ENCODE measurements at regions not wholly inside any gene's neighbourhood (a gene's known extent, or its start where the extent isn't known, plus 50 kb on each side); places are given as distances from the start of the nearest gene placed in this dataset.

DNA sequence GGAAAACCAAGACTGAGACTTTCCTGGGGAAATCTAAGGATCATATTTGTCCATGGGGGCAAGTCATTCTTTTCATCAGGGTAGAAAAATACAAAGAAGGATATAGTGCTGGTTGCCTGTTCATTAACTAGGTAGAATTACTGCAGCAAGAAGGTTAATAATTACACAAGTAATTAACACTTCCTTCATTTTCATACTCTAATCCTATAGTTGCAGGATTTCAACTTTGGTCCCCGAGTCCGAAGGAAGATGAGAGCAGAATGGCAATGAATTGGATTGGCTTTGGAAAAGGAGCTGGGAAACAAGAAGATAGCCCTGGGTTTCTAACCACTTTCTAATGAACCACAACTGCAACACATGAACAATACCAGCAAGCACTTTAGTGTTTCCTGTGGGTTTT lies 199.2 kb upstream of the ESRRG start:
- H3K4me1 ChIP-seq, result no peaks in the 10 kb centered on the region
- TF ChIP-seq, protein P1, sequence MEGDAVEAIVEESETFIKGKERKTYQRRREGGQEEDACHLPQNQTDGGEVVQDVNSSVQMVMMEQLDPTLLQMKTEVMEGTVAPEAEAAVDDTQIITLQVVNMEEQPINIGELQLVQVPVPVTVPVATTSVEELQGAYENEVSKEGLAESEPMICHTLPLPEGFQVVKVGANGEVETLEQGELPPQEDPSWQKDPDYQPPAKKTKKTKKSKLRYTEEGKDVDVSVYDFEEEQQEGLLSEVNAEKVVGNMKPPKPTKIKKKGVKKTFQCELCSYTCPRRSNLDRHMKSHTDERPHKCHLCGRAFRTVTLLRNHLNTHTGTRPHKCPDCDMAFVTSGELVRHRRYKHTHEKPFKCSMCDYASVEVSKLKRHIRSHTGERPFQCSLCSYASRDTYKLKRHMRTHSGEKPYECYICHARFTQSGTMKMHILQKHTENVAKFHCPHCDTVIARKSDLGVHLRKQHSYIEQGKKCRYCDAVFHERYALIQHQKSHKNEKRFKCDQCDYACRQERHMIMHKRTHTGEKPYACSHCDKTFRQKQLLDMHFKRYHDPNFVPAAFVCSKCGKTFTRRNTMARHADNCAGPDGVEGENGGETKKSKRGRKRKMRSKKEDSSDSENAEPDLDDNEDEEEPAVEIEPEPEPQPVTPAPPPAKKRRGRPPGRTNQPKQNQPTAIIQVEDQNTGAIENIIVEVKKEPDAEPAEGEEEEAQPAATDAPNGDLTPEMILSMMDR (IDR thresholded peaks at IDR 0.05), result no peak
- no peak for TF ChIP-seq EP300 (IDR thresholded peaks at IDR 0.05)
- TF ChIP-seq POLR2A (IDR thresholded peaks at IDR 0.05; ENCODE audit: low read depth), result no peak
- TF ChIP-seq POLR2AphosphoS5 (IDR thresholded peaks at IDR 0.05), result no peak
- no peaks in the 10 kb centered on the region for H3K9me3 ChIP-seq
- no peaks in the 10 kb centered on the region for H3K36me3 ChIP-seq
- intact Hi-C loops (cut with DNase I), result no loop called here
- no peak overlapping the region for H3K27ac ChIP-seq (replicated peaks in 1 of 4)
- no peak for DNase-seq (ENCODE audit: extremely low spot score)
- no peaks in the 10 kb centered on the region for H3K27me3 ChIP-seq
- WGBS, result 96% methylated on average over 2 of the region's 2 CpGs
- H3K4me3 ChIP-seq, result no peak overlapping the region

DNA sequence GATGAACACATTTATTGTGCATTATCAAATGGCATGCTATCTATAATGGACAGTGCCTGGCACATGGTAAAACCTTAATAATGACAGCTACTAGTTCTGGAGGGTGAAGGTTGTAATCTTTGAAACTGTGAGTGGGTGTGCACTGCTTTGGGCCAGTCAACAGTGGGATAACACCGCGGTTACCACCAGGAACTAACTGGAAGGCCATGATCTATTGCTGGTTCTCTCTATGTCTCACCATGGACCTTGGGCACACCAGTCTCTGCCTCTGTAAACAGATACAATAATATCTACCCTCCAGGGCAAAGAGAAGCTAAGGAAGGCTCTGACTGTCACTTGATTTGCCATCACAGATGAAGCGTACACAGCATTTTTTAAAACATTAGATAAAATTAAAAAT lies 198.6 kb upstream of the ESRRG start:
- TF ChIP-seq POLR2AphosphoS5 (IDR thresholded peaks at IDR 0.05) (no peak), EP300 (IDR thresholded peaks at IDR 0.05) (no peak), POLR2A (IDR thresholded peaks at IDR 0.05; ENCODE audit: low read depth) (no peak)
- TF ChIP-seq, protein P1 (IDR thresholded peaks at IDR 0.05), result no peak
- Histone ChIP-seq H3K27ac (replicated peaks in 1 of 4) (no peak overlapping the region), H3K36me3 (no peaks in the 10 kb centered on the region), H3K4me1 (no peaks in the 10 kb centered on the region), H3K4me3 (no peak overlapping the region), H3K9me3 (no peaks in the 10 kb centered on the region), H3K27me3 (no peaks in the 10 kb centered on the region)
- intact Hi-C loops (cut with DNase I), result no loop called here
- DNase-seq (ENCODE audit: extremely low spot score), result peak; percentile 26
- WGBS, result 100% methylated on average over 1 of the region's 3 CpGs

DNA sequence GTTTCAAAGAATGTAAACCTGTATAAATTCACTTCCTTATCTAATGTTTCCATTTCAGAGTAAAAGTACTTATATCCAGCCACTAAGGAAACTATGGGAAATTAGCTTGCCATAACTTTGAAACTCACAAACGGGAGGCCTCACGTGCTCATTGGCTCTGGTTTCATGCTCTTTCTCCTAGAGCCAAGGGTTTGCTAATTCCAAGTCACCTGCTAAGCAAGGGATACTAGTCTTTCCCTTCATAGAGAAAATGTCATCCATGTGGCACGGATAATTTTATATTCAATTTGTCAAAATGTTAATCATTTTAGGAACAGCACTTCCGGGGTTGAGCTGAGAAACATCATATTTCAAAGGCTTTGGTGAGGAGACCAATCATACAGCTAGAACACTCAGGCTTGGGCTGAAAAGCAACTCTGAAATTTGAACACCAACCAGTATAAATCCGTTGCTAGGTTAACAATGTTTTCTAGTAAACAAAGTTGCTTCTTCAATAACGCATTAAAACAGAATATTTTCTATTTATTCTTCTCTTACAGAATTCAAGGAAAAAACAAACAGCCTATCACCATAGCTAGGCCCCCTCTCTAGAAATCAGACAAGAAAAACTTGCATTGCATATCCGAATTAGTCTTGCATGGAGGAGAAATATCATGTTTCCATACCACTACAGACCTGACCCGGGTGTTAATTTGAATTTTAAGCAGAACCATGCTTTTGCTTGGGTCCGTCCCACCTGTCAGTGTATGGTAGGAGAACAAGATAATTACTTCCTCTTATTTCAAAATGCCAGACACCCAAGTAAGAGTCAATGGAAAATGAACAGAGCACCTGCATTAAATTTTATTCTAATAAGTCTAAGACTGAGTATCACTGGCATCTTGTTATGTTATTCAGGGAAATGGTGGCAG lies 196.1 kb upstream of the ESRRG start:
- H3K27ac ChIP-seq (replicated peaks in 1 of 4), result no peak overlapping the region

DNA sequence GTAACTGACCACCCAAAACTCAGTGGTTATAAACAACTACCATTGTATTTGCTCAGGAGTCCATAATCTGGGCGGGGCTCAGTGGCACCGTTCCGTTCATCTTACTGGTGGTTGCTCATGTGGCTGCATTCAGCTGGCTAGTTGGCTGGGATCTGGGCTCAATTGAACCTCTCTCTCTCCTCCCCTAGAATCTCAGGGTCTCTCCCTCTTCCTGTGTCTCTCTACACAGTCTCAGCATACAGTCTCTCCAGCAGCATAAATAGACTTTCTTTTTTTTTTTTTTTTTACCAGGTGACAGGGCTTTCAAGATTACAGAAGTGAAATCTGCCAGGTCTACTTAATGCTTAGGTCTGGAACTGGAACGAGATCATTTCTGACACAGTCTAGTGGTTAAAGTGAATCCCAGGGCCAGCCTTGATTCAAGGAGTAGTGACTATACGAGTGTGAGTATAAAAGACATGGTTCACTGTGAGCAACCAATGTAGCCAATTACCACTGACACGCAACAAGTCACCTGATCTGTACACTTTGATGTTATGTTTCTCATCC lies 193.7 kb upstream of the ESRRG start:
- H3K4me1 ChIP-seq, result no peaks in the 10 kb centered on the region
- H3K27me3 ChIP-seq, result no peaks in the 10 kb centered on the region
- no peak for TF ChIP-seq POLR2A (IDR thresholded peaks at IDR 0.05; ENCODE audit: low read depth)
- no peak for TF ChIP-seq EP300 (IDR thresholded peaks at IDR 0.05)
- TF ChIP-seq, protein P1 (IDR thresholded peaks at IDR 0.05), result no peak
- no peak for TF ChIP-seq POLR2AphosphoS5 (IDR thresholded peaks at IDR 0.05)
- H3K36me3 ChIP-seq, result no peaks in the 10 kb centered on the region
- 91% methylated on average over 6 of the region's 6 CpGs for WGBS
- H3K4me3 ChIP-seq, result no peak overlapping the region
- intact Hi-C loops (cut with DNase I), result no loop called here
- DNase-seq (ENCODE audit: extremely low spot score), result no peak
- H3K27ac ChIP-seq (replicated peaks in 1 of 4), result no peak overlapping the region
- H3K9me3 ChIP-seq, result no peaks in the 10 kb centered on the region

More for the DNA sequence above, 196.1 kb upstream of the ESRRG start:
- Histone ChIP-seq H3K4me1 (no peaks in the 10 kb centered on the region), H3K27me3 (no peaks in the 10 kb centered on the region), H3K4me3 (no peak overlapping the region), H3K36me3 (no peaks in the 10 kb centered on the region), H3K9me3 (no peaks in the 10 kb centered on the region)
- 86% methylated on average over 9 of the region's 9 CpGs for WGBS
- intact Hi-C loops (cut with DNase I), result no loop called here
- TF ChIP-seq, protein P1 (IDR thresholded peaks at IDR 0.05), result no peak
- TF ChIP-seq EP300 (IDR thresholded peaks at IDR 0.05) (no peak), POLR2AphosphoS5 (IDR thresholded peaks at IDR 0.05) (no peak), POLR2A (IDR thresholded peaks at IDR 0.05; ENCODE audit: low read depth) (no peak)
- peak; percentile 45 for DNase-seq (ENCODE audit: extremely low spot score)
